ENCODE measurements at regions not wholly inside any gene's neighbourhood (a gene's known extent, or its start where the extent isn't known, plus 50 kb on each side); places are given as distances from the start of the nearest gene placed in this dataset.

GRCh38 chr1:177753655-177754054, 216.2 kb downstream of the SEC16B start:
- Histone ChIP-seq H3K4me2 (no peak overlapping the region), H3K27me3 (no peaks in the 10 kb centered on the region), H3K4me3 (no peak overlapping the region), H3K9ac (no peak overlapping the region), H3K36me3 (no peaks in the 10 kb centered on the region), H4K20me1 (ENCODE audit: low read depth) (no peaks in the 10 kb centered on the region), H3K79me2 (ENCODE audit: low read depth) (no peaks in the 10 kb centered on the region), H2AFZ (replicated peaks) (no peak overlapping the region), H3K4me1 (peaks cover 25% of the 10 kb centered on the region), H3F3A (ENCODE audit: low read depth) (peaks cover 9% of the 10 kb centered on the region), H3K27ac (no peak overlapping the region), H3K9me3 (ENCODE audit: low read depth) (no peaks in the 10 kb centered on the region)
- Mint-ChIP-seq H3K4me3 (no peak overlapping the region), H3K27ac (no peak overlapping the region), H3K4me1 (peaks cover 6% of the 10 kb centered on the region), H3K27me3 (ENCODE audit: insufficient read depth, low read depth) (no peaks in the 10 kb centered on the region), H3K9me3 (no peaks in the 10 kb centered on the region), H3K36me3 (no peaks in the 10 kb centered on the region)
- TF ChIP-seq CTCF (IDR thresholded peaks at IDR 0.05) (no peak), EZH2 (IDR thresholded peaks at IDR 0.05) (no peak), EZH2phosphoT487 (IDR thresholded peaks at IDR 0.05) (no peak)
- no peak for DNase-seq (ENCODE audit: low spot score)

- DNase-seq (ENCODE audit: low spot score): no peak
- no peak overlapping the region for H3K27ac Mint-ChIP-seq
- no peak overlapping the region for H2AFZ ChIP-seq (replicated peaks)
- no peaks in the 10 kb centered on the region for H3K79me2 ChIP-seq (ENCODE audit: low read depth)
- H3K4me3 Mint-ChIP-seq: no peak overlapping the region
- no peaks in the 10 kb centered on the region for H3K9me3 Mint-ChIP-seq
- H3K36me3 ChIP-seq: no peaks in the 10 kb centered on the region
- no peaks in the 10 kb centered on the region for H3K27me3 ChIP-seq
- no peak overlapping the region for H3K4me2 ChIP-seq
- H3K4me1 ChIP-seq: no peaks in the 10 kb centered on the region
- no peaks in the 10 kb centered on the region for H3K36me3 Mint-ChIP-seq
- no peak overlapping the region for H3K4me3 ChIP-seq
- H3F3A ChIP-seq (ENCODE audit: low read depth): no peaks in the 10 kb centered on the region
- no peaks in the 10 kb centered on the region for H3K9me3 ChIP-seq (ENCODE audit: low read depth)
- H3K4me1 Mint-ChIP-seq: peaks cover 2% of the 10 kb centered on the region
- TF ChIP-seq EZH2phosphoT487 (IDR thresholded peaks at IDR 0.05) (no peak), EZH2 (IDR thresholded peaks at IDR 0.05) (no peak), CTCF (IDR thresholded peaks at IDR 0.05) (no peak)
- peaks cover 2% of the 10 kb centered on the region for H3K27me3 Mint-ChIP-seq (ENCODE audit: insufficient read depth, low read depth)
- no peak overlapping the region for H3K9ac ChIP-seq
- no peaks in the 10 kb centered on the region for H4K20me1 ChIP-seq (ENCODE audit: low read depth)
- no peak overlapping the region for H3K27ac ChIP-seq
These were observed 221.6 kb downstream of the SEC16B start for GRCh38 chr1:177748080-177748801.

DNA sequence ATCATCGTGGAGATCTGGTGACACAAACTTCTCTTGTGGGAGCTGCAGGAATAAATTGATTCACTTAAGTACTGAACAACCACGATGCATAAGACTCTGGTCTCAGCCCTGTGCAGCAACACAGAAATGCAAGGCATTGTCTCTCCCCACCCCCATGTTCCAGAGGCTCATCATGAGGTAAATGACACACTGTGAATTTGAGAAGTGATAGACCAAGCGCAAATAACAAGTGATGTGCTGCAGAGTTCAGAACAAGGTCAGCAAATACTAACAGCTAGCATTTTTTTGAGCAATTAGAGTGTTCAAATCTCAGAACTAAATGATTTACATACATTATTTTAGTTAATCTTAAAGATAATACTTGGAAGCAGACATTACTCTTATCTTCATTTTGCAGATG, 223.7 kb downstream of the SEC16B start:
- H3K9me3 Mint-ChIP-seq: no peaks in the 10 kb centered on the region
- H3K9ac ChIP-seq: no peak overlapping the region
- no peak overlapping the region for H3K27ac ChIP-seq

More for the DNA sequence above, 223.7 kb downstream of the SEC16B start:
- no peaks in the 10 kb centered on the region for H3F3A ChIP-seq (ENCODE audit: low read depth)
- Mint-ChIP-seq H3K27me3 (ENCODE audit: insufficient read depth, low read depth) (peaks cover 2% of the 10 kb centered on the region), H3K27ac (no peak overlapping the region), H3K36me3 (no peaks in the 10 kb centered on the region), H3K4me1 (peaks cover 5% of the 10 kb centered on the region), H3K4me3 (no peak overlapping the region)
- H3K27me3 ChIP-seq: no peaks in the 10 kb centered on the region
- no peaks in the 10 kb centered on the region for H4K20me1 ChIP-seq (ENCODE audit: low read depth)
- H3K79me2 ChIP-seq (ENCODE audit: low read depth): no peaks in the 10 kb centered on the region
- H3K4me2 ChIP-seq: no peak overlapping the region
- H2AFZ ChIP-seq (replicated peaks): no peak overlapping the region
- TF ChIP-seq EZH2 (IDR thresholded peaks at IDR 0.05): no peak
- TF ChIP-seq EZH2phosphoT487 (IDR thresholded peaks at IDR 0.05): no peak
- TF ChIP-seq CTCF (IDR thresholded peaks at IDR 0.05): no peak
- no peak overlapping the region for H3K4me3 ChIP-seq
- DNase-seq (ENCODE audit: low spot score): no peak
- H3K36me3 ChIP-seq: no peaks in the 10 kb centered on the region
- H3K9me3 ChIP-seq (ENCODE audit: low read depth): no peaks in the 10 kb centered on the region
- H3K4me1 ChIP-seq: peaks cover 6% of the 10 kb centered on the region
